H1 (cell line): ENCODE measurements at regions not wholly inside any gene's neighbourhood (a gene's known extent, or its start where the extent isn't known, plus 50 kb on each side); places are given as distances from the start of the nearest gene placed in this dataset.

Source experiments
- CTCF ChIA-PET: fragments of 300-600 bp; sonication (Branson Sonifier 250); formaldehyde crosslinking; loops from one replicate; lab custom pipeline; 2021; ENCODE audit not compliant: partially characterized antibody; lab: Charles Lee
- POLR2A ChIA-PET: fragments of 300-600 bp; sonication (Branson Sonifier 250); formaldehyde crosslinking; loops from one replicate; lab custom pipeline; 2021; ENCODE audit warnings: inconsistent platforms; ENCODE audit not compliant: partially characterized antibody; lab: Charles Lee
- DNase-seq, 2 experiments: peaks; one replicate each; pipeline versions ENCODE4 v3.0.0 to v3.0.0-alpha.2; 2010 to 2022; ENCODE audit warnings: low spot score in 2 of 2, low read depth in 1 of 2, mixed read lengths in 1 of 2
- FAIRE-seq: peaks from 2 replicates; lab custom pipeline; 2011; peaks lifted over from hg19 to GRCh38; lab: Jason Lieb, UNC
- H2AFZ ChIP-seq: 2 replicates; pipeline ENCODE4 v1.8.1; 2012; ENCODE audit warnings: low read length, inconsistent platforms
- H2AK5ac ChIP-seq: 2 replicates; pipeline ENCODE4 v1.6.1; 2013; ENCODE audit warnings: low read depth, low read length
- H2BK120ac ChIP-seq: replicated peaks from 2 replicates; pipeline ENCODE3; 2013; ENCODE audit warnings: low read depth, low read length, inconsistent platforms
- H2BK12ac ChIP-seq: 2 replicates; pipeline ENCODE4 v1.6.1; 2013; ENCODE audit warnings: low read depth, low read length
- H2BK15ac ChIP-seq: 2 replicates; pipeline ENCODE4 v1.6.1; 2013; ENCODE audit warnings: low read length
- H2BK20ac ChIP-seq: 2 replicates; pipeline ENCODE4 v1.6.1; 2013; ENCODE audit warnings: low read length
- H2BK5ac ChIP-seq: 2 replicates; pipeline ENCODE4 v1.6.1; 2013; ENCODE audit warnings: low read depth, low read length
- H3K14ac ChIP-seq: 2 replicates; pipeline ENCODE4 v1.6.1; 2013; ENCODE audit warnings: inconsistent platforms; ENCODE audit not compliant: insufficient read length
- H3K18ac ChIP-seq: 2 replicates; pipeline ENCODE4 v1.6.1; 2013; ENCODE audit warnings: low read length; ENCODE audit errors: extremely low read depth
- H3K23ac ChIP-seq: 2 replicates; pipeline ENCODE4 v1.6.1; 2013; ENCODE audit warnings: inconsistent platforms; ENCODE audit not compliant: insufficient read length
- H3K23me2 ChIP-seq: 2 replicates; pipeline ENCODE4 v1.6.1; 2013; ENCODE audit warnings: low read depth, low read length
- H3K27ac ChIP-seq: 2 replicates; pipeline ENCODE4 v1.6.1; 2011; ENCODE audit warnings: low read depth, low read length, inconsistent platforms
- H3K27me3 ChIP-seq, 4 experiments: replicated peaks in 1 of 4; 1 replicate in 1 of 4; 2 replicates in 3 of 4; pipeline versions ENCODE4 v1.6.1 to v1.8.1; 2011 to 2013; ENCODE audit warnings: low read length in 3 of 4, mild to moderate bottlenecking in 3 of 4, inconsistent platforms in 2 of 4, mixed read lengths in 2 of 4, moderate library complexity in 1 of 4; ENCODE audit not compliant: control insufficient read depth in 3 of 4, insufficient read depth in 3 of 4; ENCODE audit errors: extremely low read depth in 1 of 4
- H3K36me3 ChIP-seq, 4 experiments: 2 replicates each; pipeline versions ENCODE4 v1.6.1 to v1.8.1; 2011 to 2013; ENCODE audit warnings: mild to moderate bottlenecking in 4 of 4, low read length in 3 of 4, moderate library complexity in 2 of 4, control low read depth in 1 of 4, inconsistent platforms in 1 of 4; ENCODE audit not compliant: insufficient read depth in 4 of 4, control insufficient read depth in 2 of 4
- H3K4ac ChIP-seq: replicated peaks from 2 replicates; pipeline ENCODE3; 2013; ENCODE audit warnings: low read length, low read depth, mixed read lengths, inconsistent platforms; ENCODE audit not compliant: insufficient read length
- H3K4me1 ChIP-seq, 4 experiments: replicated peaks in 1 of 4; 1 replicate in 1 of 4; 2 replicates in 3 of 4; pipeline versions ENCODE4 v1.6.1 to v1.8.1; 2011 to 2013; ENCODE audit warnings: low read length in 3 of 4, inconsistent platforms in 2 of 4, mixed read lengths in 1 of 4; ENCODE audit not compliant: insufficient read depth in 4 of 4, control insufficient read depth in 3 of 4
- H3K4me2 ChIP-seq, 2 experiments: 2 replicates each; pipeline versions ENCODE4 v1.6.1 to v1.8.1; 2011 to 2013; ENCODE audit warnings: low read depth in 2 of 2, low read length in 2 of 2, control low read depth in 1 of 2, inconsistent platforms in 1 of 2, mild to moderate bottlenecking in 1 of 2; ENCODE audit not compliant: insufficient read depth in 1 of 2
- H3K4me3 ChIP-seq, 4 experiments: fragments of 200-600, 300-600 bp in 1 of 4; sonication (generic), shearing (Covaris generic), sonication (Bioruptor Twin) in 1 of 4; 2 replicates each; pipeline versions ENCODE4 v1.5.1 to v1.8.1; 2011 to 2016; ENCODE audit warnings: low read length in 4 of 4, low read depth in 3 of 4, control low read depth in 2 of 4, inconsistent platforms in 2 of 4, mild to moderate bottlenecking in 2 of 4, mixed read lengths in 1 of 4, moderate library complexity in 1 of 4; ENCODE audit not compliant: insufficient read depth in 2 of 4; ENCODE audit errors: extremely low read depth in 1 of 4
- H3K56ac ChIP-seq: replicated peaks from 2 replicates; pipeline ENCODE3; 2013; ENCODE audit warnings: low read depth, mild to moderate bottlenecking, mixed read lengths, low read length, inconsistent platforms; ENCODE audit not compliant: insufficient read length
- H3K79me1 ChIP-seq: 2 replicates; pipeline ENCODE4 v1.6.1; 2013; ENCODE audit warnings: low read depth, low read length, control low read depth
- H3K79me2 ChIP-seq, 2 experiments: 2 replicates each; pipeline versions ENCODE4 v1.6.1 to v1.8.1; 2012 to 2013; ENCODE audit warnings: low read length in 2 of 2, mild to moderate bottlenecking in 2 of 2, inconsistent platforms in 1 of 2; ENCODE audit not compliant: insufficient read depth in 2 of 2, control insufficient read depth in 1 of 2
- H3K9ac ChIP-seq, 4 experiments: replicated peaks in 1 of 4; 1 replicate in 1 of 4; 2 replicates in 3 of 4; pipeline versions ENCODE4 v1.6.1 to v1.8.1; 2011 to 2013; ENCODE audit warnings: low read depth in 3 of 4, low read length in 3 of 4, control low read depth in 2 of 4, mild to moderate bottlenecking in 2 of 4, moderate library complexity in 2 of 4, inconsistent platforms in 1 of 4; ENCODE audit errors: extremely low read depth in 1 of 4
- H3K9me3 ChIP-seq, 2 experiments: 2 replicates each; pipeline versions ENCODE4 v1.6.1 to v1.8.1; 2012 to 2013; ENCODE audit warnings: mild to moderate bottlenecking in 2 of 2, moderate library complexity in 2 of 2, control low read depth in 1 of 2, inconsistent platforms in 1 of 2, low read depth in 1 of 2, low read length in 1 of 2, mixed read lengths in 1 of 2; ENCODE audit not compliant: insufficient read depth in 2 of 2
- H4K20me1 ChIP-seq, 2 experiments: replicated peaks in 1 of 2; 2 replicates each; pipeline versions ENCODE3 to v1.8.1; 2011 to 2013; ENCODE audit warnings: inconsistent platforms in 2 of 2, low read length in 2 of 2, mild to moderate bottlenecking in 1 of 2; ENCODE audit not compliant: insufficient read depth in 2 of 2, control insufficient read depth in 1 of 2
- H4K5ac ChIP-seq: 2 replicates; pipeline ENCODE4 v1.6.1; 2013; ENCODE audit warnings: low read length, low read depth, mixed read lengths, inconsistent platforms; ENCODE audit not compliant: insufficient read length
- H4K8ac ChIP-seq: 2 replicates; pipeline ENCODE4 v1.8.0; 2013; ENCODE audit warnings: mild to moderate bottlenecking, moderate library complexity, low read length, inconsistent platforms; ENCODE audit not compliant: insufficient read depth; ENCODE audit errors: extremely low read depth
- H4K91ac ChIP-seq: replicated peaks from 2 replicates; pipeline ENCODE3; 2013; ENCODE audit warnings: low read length, mixed read lengths, inconsistent platforms; ENCODE audit not compliant: insufficient read length
- CHD1 ChIP-seq: IDR thresholded peaks from 2 replicates; pipeline ENCODE4 v1.6.1; 2012; ENCODE audit warnings: low read depth, low read length, improper control_type of control experiment
- JUND ChIP-seq: IDR thresholded peaks from 2 replicates; pipeline ENCODE4 v1.6.1; 2011; ENCODE audit warnings: mild to moderate bottlenecking, improper control_type of control experiment, low read length
- PHF8 ChIP-seq: fragments of 200-600 bp; sonication (generic); conservative IDR thresholded peaks from 2 replicates; pipeline ENCODE4 v1.7.1; 2012; ENCODE audit warnings: low read depth, mild to moderate bottlenecking, inconsistent platforms, low read length, moderate library complexity
- POLR2AphosphoS5 ChIP-seq: IDR thresholded peaks from 2 replicates; pipeline ENCODE4 v1.6.1; 2011; ENCODE audit warnings: low read depth, low read length
- POU5F1 ChIP-seq: IDR thresholded peaks from 2 replicates; pipeline ENCODE4 v1.6.1; 2011; ENCODE audit warnings: low read depth, mild to moderate bottlenecking, low read length, moderate library complexity
- RFX5 ChIP-seq: IDR thresholded peaks from 2 replicates; pipeline ENCODE4 v1.6.1; 2011; ENCODE audit warnings: low read depth, low read length, improper control_type of control experiment, borderline replicate concordance
- RNF2 ChIP-seq: fragments of 200-900, 300-1000 bp; sonication (generic); IDR thresholded peaks from 2 replicates; pipeline ENCODE4 v1.7.1; 2016; ENCODE audit warnings: borderline replicate concordance, low read depth, mild to moderate bottlenecking, antibody characterized with exemption, low read length; ENCODE audit not compliant: poor library complexity, severe bottlenecking; ENCODE audit errors: missing control alignments
- SIN3A ChIP-seq, 2 experiments: IDR thresholded peaks in 1 of 2; conservative IDR thresholded peaks in 1 of 2; 2 replicates each; pipeline ENCODE4 v1.6.1; 2011 to 2012; ENCODE audit warnings: low read length in 2 of 2, improper control_type of control experiment in 1 of 2, low read depth in 1 of 2, mild to moderate bottlenecking in 1 of 2
- SP2 ChIP-seq: IDR thresholded peaks from 2 replicates; pipeline ENCODE4 v1.6.1; 2012; ENCODE audit warnings: mild to moderate bottlenecking, low read length, inconsistent platforms
- SRF ChIP-seq: IDR thresholded peaks from 2 replicates; pipeline ENCODE4 v1.6.1; 2011; ENCODE audit warnings: mild to moderate bottlenecking, low read depth, low read length, moderate library complexity
- TEAD4 ChIP-seq: IDR thresholded peaks from 2 replicates; pipeline ENCODE4 v1.6.1; 2012; ENCODE audit warnings: low read depth, low read length, inconsistent platforms, mixed read lengths
- ZNF274 ChIP-seq: IDR thresholded peaks from 2 replicates; pipeline ENCODE4 v1.7.0; 2012; ENCODE audit warnings: low read length, borderline replicate concordance; ENCODE audit errors: extremely low read depth
- WGBS, 2 experiments: shearing (Covaris generic) in 1 of 2; methylation state at CpG; one replicate each; pipeline versions ENCODE4 v1.1.6 to v1.1.7; 2013 to 2015; ENCODE audit warnings: low lambda C conversion rate in 2 of 2, mixed read lengths in 2 of 2, inconsistent platforms in 1 of 2, low coverage in 1 of 2, missing lambda C conversion rate in 1 of 2; ENCODE audit not compliant: insufficient replicate concordance in 2 of 2, insufficient coverage in 1 of 2, insufficient read length in 1 of 2; ENCODE audit errors: extremely low coverage in 1 of 2, missing lambda C conversion rate in 1 of 2; 5-methylcytosine and 5-hydroxymethylcytosine counted together

DNA sequence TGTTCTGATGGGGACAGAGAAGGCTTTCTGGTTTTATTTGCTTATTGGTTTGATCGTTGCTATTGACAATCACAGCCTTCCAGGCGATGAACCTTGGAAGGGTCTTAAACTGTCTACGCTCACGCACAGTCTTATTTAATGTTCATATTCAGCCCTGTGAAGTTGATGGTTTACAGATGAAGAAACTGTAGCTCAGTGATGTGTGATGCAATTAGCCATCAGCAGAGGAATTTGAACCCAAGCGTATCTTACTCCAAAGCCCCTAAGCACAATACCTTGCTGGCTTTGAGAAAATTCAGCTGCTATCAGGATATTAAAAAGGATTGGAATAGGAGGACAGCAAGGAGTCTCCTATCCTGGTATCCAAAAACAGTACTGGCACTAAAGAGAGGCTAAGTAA lies 77.1 kb upstream of the CALM2 start:
- H2AFZ ChIP-seq: no peak overlapping the region
- H2BK15ac ChIP-seq: no peak overlapping the region
- H3K14ac ChIP-seq: no peak overlapping the region
- no peak overlapping the region for H3K56ac ChIP-seq
- H2AK5ac ChIP-seq: no peak overlapping the region
- no peaks in the 10 kb centered on the region for H3K9me3 ChIP-seq
- H3K9ac ChIP-seq: no peak overlapping the region
- H2BK20ac ChIP-seq: no peak overlapping the region
- H3K23me2 ChIP-seq: no peaks in the 10 kb centered on the region; the same call in 1 of the 2 replicates
- CTCF ChIA-PET: interaction anchor here (0.6 to 2.3 kb wide), 9 partner anchors 9 to 217 kb away, joined by 3 to 10 read pairs (median 6); no protein-coding TSS in a partner anchor
- no peaks in the 10 kb centered on the region for H3K79me2 ChIP-seq
- DNase-seq (no peak), FAIRE-seq (no peak)
- WGBS, 2 experiments: 95% methylated on average over 5 of the region's 5 CpGs; no CpG with 5 or more reads in 1 of the 2 experiments
- POLR2A ChIA-PET: interaction anchor here (0.6 to 1.6 kb wide), 4 partner anchors 21 to 189 kb away, joined by 3 to 6 read pairs (median 3); no protein-coding TSS in a partner anchor
- no peak overlapping the region for H2BK5ac ChIP-seq
- H4K5ac ChIP-seq: no peak overlapping the region
- H3K27me3 ChIP-seq: no peaks in the 10 kb centered on the region
- H3K4ac ChIP-seq: no peak overlapping the region
- H4K8ac ChIP-seq: no peak overlapping the region
- no peak overlapping the region for H3K27ac ChIP-seq
- no peak overlapping the region for H4K91ac ChIP-seq
- H3K79me1 ChIP-seq: no peaks in the 10 kb centered on the region
- no peak overlapping the region for H3K18ac ChIP-seq
- H2BK12ac ChIP-seq: no peak overlapping the region
- no peak overlapping the region for H3K4me3 ChIP-seq
- no peaks in the 10 kb centered on the region for H4K20me1 ChIP-seq
- no peak overlapping the region for H2BK120ac ChIP-seq
- H3K23ac ChIP-seq: no peak overlapping the region
- H3K4me2 ChIP-seq: no peak overlapping the region
- TF ChIP-seq JUND: no peak
- no peak for TF ChIP-seq SRF
- TF ChIP-seq POLR2AphosphoS5: no peak
- TF ChIP-seq RFX5: no peak
- no peak for TF ChIP-seq ZNF274
- no peak for TF ChIP-seq RNF2
- no peak for TF ChIP-seq CHD1
- TF ChIP-seq TEAD4: no peak
- no peak for TF ChIP-seq SIN3A (conservative IDR thresholded peaks at IDR 0.05 in 1 of 2, IDR thresholded peaks at IDR 0.05 in 1 of 2; ENCODE audit: low read depth in 1 of 2, low read length in 2 of 2)
- no peak for TF ChIP-seq POU5F1
- TF ChIP-seq PHF8: no peak
- TF ChIP-seq SP2: no peak
- H3K4me1 ChIP-seq: peaks cover 6 to 10% (median 6%) of the 10 kb centered on the region in 4 experiments
- H3K36me3 ChIP-seq: no peaks in the 10 kb centered on the region
